AG10803 (cell line): ENCODE measurements at regions not wholly inside any gene's neighbourhood (a gene's known extent, or its start where the extent isn't known, plus 50 kb on each side); places are given as distances from the start of the nearest gene placed in this dataset.

Experiments
- DNase-seq: peaks from one replicate; pipeline ENCODE4 v3.0.0; 2010; ENCODE audit warnings: low read depth
- H3K4me3 ChIP-seq: 2 replicates; pipeline ENCODE4 v1.5.1; 2011; ENCODE audit warnings: mild to moderate bottlenecking, low read length, control low read depth
- CTCF ChIP-seq: conservative IDR thresholded peaks from 2 replicates; pipeline ENCODE4 v1.5.1; 2011; ENCODE audit warnings: mild to moderate bottlenecking, low read length, control low read depth, inconsistent platforms

GRCh38 chr5:157956271-157956885, 97.4 kb upstream of the CLINT1 start:
- TF ChIP-seq CTCF = no peak
- no peak overlapping the region for H3K4me3 ChIP-seq
- no peak for DNase-seq

DNA sequence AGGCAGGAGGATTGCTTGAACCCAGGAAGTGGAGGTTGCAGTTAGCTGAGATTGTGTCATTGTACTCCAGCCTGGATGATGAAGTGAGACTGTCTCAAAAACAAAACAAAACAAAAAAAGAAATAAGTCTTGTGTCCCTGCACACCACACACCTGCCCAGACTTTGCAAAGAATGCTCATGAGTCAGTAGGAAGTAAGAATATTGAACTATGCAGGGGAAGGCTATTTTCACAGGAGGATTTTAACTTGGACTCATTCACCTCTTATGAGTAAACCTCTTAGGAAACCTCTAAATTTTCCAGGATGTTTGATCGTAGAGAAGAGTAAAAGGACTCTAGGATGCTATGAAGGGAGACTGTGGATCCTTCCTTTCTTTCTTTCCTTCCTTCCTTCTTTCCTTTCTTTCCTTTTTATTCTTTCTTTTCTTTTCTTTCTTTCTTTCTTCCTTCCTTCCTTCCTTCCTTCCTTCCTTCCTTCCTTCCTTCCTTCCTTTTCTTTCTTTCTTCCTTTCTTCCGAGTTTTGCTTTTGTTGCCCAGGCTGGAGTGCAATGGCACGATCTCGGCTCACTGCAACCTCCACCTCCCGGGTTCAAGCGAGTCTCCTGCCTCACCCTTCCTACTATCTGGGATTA, 96.7 kb upstream of the CLINT1 start:
- DNase-seq = no peak
- TF ChIP-seq CTCF = no peak

DNA sequence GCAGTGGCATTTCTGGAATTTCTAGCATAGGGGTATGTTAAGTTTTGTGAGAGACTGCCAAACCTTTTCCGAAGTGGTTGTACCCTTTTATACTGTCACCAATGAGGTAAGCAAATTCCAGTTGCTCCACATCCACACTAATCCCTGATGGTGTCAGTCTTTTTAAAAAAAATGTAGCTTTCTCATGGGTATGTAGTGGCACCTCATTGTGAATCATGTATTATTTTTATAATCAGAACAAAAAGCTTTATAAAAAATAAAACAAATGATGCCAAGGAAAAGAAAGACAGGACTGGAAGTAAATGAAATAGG, 93.4 kb upstream of the CLINT1 start:
- TF ChIP-seq CTCF = no peak
- H3K4me3 ChIP-seq = no peak overlapping the region
- no peak for DNase-seq

More for the DNA sequence above, 96.7 kb upstream of the CLINT1 start:
- no peak overlapping the region for H3K4me3 ChIP-seq

GRCh38 chr5:157951673-157952373, 92.9 kb upstream of the CLINT1 start:
- no peak for DNase-seq
- H3K4me3 ChIP-seq = no peak overlapping the region
- TF ChIP-seq CTCF = no peak

DNA sequence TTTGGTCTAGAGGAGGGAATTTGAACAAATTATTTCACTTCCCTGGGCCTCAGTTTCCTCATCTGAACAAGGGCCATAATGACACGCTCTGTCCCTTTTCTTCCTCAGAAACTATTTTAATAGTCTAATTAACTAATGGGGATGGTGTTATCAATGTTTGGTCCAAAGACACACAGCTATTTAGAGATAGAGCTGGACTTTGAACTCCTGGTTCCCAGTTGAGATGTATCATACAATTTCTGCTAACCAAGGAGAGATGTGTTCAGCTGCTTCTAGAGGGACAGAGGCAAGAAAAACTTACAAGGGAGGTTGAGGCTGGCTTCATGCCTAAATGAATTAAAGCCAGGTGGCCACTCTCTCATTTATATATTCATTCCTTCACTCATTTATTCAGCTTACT, 90.6 kb upstream of the CLINT1 start:
- H3K4me3 ChIP-seq = no peak overlapping the region
- DNase-seq = no peak
- TF ChIP-seq CTCF = no peak

DNA sequence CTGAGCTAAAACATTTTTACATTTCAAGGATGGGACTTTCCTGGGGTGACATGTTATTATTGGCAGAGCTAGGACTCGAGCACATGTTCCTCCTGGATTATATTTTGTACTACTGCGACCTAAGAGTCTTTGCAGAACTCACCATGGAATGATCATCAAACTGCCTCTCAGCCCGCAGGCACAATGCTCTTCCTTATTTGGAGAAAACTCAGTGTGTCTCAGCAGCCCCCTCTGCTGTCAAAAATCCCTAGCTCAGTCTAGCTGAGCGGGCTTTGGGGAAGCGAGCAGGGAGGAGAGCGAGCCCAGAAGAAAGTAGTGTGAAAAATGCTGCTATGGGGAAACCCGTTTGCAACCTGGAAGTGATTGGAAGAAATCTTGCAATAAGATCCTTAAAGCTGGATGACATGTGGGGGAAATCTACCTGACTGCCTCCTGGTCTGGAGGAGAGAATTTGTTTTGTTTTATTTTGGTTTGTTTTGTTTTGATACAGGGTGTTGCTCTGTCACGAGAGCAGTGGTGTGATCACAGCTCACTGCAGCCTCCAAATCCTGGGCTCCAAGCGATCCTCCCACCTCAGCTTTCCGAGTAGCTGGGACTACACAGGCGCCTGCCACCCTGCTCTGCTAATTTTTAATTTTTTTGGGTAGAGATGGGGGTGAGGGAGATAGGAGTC, 89.9 kb upstream of the CLINT1 start:
- H3K4me3 ChIP-seq = peak overlapping the region; percentile 30
- peak; percentile 92 for DNase-seq
- TF ChIP-seq CTCF = peak; percentile 87
